ENCODE measurements at regions not wholly inside any gene's neighbourhood (a gene's known extent, or its start where the extent isn't known, plus 50 kb on each side); places are given as distances from the start of the nearest gene placed in this dataset.

DNA sequence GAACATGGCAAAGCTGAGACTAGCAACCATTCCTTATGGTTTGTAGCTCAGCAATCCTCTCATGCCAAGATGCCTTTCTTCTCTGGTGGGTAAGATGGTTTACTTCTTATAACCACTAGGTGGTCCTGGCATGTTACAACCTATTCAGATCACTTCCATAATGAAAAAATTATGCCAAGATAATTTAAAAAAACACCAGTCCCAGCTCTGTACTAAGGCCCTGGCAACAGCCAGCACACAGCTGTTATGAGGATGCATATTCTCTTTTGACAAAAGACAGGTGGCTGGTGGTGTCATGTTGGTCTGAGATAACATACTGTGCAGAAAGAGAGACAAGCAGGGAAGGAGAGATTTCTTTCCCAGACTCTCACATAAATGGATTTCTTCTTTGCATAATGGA is 65.7 kb upstream of the FRMD4B start:
- Histone ChIP-seq H4K20me1 (ENCODE audit: insufficient read depth, low read length) (no peaks in the 10 kb centered on the region), H2AFZ (ENCODE audit: low read depth, low read length) (no peak overlapping the region)

DNA sequence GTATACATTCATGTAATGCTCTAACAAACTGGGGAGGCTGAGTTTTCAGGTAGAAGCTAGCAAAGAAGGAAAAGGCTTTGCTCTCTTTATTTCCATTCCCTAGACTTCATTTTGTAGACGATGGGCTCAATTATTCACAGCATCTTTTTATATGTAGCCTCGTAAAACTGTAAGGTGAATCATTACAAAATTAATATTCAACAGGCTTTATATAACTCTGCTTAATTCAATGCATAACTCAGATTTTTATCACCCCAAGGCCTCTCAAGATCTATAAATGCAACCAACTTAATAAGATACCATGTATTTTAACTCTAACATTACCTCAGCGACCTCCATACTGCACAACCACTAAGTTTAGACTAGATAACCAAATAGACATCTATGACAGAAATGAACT is 63.0 kb upstream of the FRMD4B start:
- H3K27ac ChIP-seq (ENCODE audit: low read length) = no peak overlapping the region
- H3K9me3 ChIP-seq (ENCODE audit: insufficient read depth, low read length, severe bottlenecking) = no peaks in the 10 kb centered on the region
- H3K27me3 ChIP-seq (ENCODE audit: insufficient read depth, low read length, poor library complexity) = no peaks in the 10 kb centered on the region
- H3K4me3 ChIP-seq (ENCODE audit: low read depth in 1 of 2, low read length in 2 of 2) = no peak overlapping the region
- no peaks in the 10 kb centered on the region for H3K79me2 ChIP-seq (ENCODE audit: insufficient read depth, low read length)
- TF ChIP-seq EZH2 (IDR thresholded peaks at IDR 0.05; ENCODE audit: borderline replicate concordance, low read depth, low read length, severe bottlenecking) = no peak
- TF ChIP-seq, protein P1, sequence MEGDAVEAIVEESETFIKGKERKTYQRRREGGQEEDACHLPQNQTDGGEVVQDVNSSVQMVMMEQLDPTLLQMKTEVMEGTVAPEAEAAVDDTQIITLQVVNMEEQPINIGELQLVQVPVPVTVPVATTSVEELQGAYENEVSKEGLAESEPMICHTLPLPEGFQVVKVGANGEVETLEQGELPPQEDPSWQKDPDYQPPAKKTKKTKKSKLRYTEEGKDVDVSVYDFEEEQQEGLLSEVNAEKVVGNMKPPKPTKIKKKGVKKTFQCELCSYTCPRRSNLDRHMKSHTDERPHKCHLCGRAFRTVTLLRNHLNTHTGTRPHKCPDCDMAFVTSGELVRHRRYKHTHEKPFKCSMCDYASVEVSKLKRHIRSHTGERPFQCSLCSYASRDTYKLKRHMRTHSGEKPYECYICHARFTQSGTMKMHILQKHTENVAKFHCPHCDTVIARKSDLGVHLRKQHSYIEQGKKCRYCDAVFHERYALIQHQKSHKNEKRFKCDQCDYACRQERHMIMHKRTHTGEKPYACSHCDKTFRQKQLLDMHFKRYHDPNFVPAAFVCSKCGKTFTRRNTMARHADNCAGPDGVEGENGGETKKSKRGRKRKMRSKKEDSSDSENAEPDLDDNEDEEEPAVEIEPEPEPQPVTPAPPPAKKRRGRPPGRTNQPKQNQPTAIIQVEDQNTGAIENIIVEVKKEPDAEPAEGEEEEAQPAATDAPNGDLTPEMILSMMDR (IDR thresholded peaks at IDR 0.05; ENCODE audit: borderline replicate concordance, extremely low read depth, low read length, poor library complexity, severe bottlenecking) = no peak
- DNase-seq (no peak), ATAC-seq (ENCODE audit: insufficient read depth, low read depth) (no peak)
- H3K9ac ChIP-seq (ENCODE audit: low read depth, low read length) = no peak overlapping the region
- no peaks in the 10 kb centered on the region for H3K4me1 ChIP-seq (ENCODE audit: insufficient read depth, low read length)
- H2AFZ ChIP-seq (ENCODE audit: low read depth, low read length) = no peak overlapping the region
- no peak overlapping the region for H3K4me2 ChIP-seq (ENCODE audit: insufficient read depth, low read length)
- H3K36me3 ChIP-seq (ENCODE audit: insufficient read depth, low read length) = no peaks in the 10 kb centered on the region
- H4K20me1 ChIP-seq (ENCODE audit: insufficient read depth, low read length) = no peaks in the 10 kb centered on the region

More for the DNA sequence above, 65.7 kb upstream of the FRMD4B start:
- no peaks in the 10 kb centered on the region for H3K36me3 ChIP-seq (ENCODE audit: insufficient read depth, low read length)
- no peaks in the 10 kb centered on the region for H3K79me2 ChIP-seq (ENCODE audit: insufficient read depth, low read length)
- DNase-seq = no peak
- H3K4me3 ChIP-seq (ENCODE audit: low read depth in 1 of 2, low read length in 2 of 2) = no peak overlapping the region
- no peak overlapping the region for H3K9ac ChIP-seq (ENCODE audit: low read depth, low read length)
- no peaks in the 10 kb centered on the region for H3K4me1 ChIP-seq (ENCODE audit: insufficient read depth, low read length)
- no peaks in the 10 kb centered on the region for H3K9me3 ChIP-seq (ENCODE audit: insufficient read depth, low read length, severe bottlenecking)
- H3K27me3 ChIP-seq (ENCODE audit: insufficient read depth, low read length, poor library complexity) = no peaks in the 10 kb centered on the region
- H3K27ac ChIP-seq (ENCODE audit: low read length) = no peak overlapping the region
- ATAC-seq (ENCODE audit: insufficient read depth, low read depth) = 0 out of 3 replicates have a peak, but pooled peaks have one; percentile 42
- no peak overlapping the region for H3K4me2 ChIP-seq (ENCODE audit: insufficient read depth, low read length)
- no peak for TF ChIP-seq EZH2 (IDR thresholded peaks at IDR 0.05; ENCODE audit: borderline replicate concordance, low read depth, low read length, severe bottlenecking)
- TF ChIP-seq, protein P1 (IDR thresholded peaks at IDR 0.05; ENCODE audit: borderline replicate concordance, extremely low read depth, low read length, poor library complexity, severe bottlenecking) = peak; percentile 28

DNA sequence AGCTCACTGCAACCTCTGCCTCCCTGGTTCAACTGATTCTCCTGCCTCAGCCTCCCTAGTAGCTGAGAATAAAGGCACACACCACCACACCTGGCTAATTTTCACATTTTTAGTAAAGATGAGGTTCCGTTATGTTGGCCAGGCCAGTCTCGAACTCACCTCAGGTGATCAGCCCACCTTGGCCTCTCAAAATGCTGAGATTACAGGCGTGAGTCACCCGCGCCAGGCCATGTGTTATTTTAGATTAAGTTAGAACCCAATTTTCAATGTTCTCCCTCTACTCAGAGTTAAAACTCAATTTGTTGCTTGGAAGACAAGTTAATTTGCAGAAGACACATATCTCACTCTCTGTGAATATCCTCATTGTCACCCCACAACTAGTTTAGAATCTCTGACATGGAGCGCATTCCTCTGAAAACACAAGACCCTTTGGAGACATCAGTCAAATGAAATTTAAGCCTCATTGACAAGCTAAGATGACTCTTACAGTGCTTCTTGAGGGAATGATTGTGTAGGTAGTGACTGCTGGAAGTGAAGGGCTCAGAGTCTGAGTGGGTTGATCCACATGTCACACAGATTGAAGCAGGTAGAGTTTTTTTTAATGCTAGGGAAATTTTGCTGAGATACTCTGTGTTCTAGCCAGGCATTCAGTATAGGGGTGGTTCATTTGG is 60.6 kb upstream of the FRMD4B start:
- ATAC-seq (ENCODE audit: insufficient read depth, low read depth) (no peak), DNase-seq (no peak)
- TF ChIP-seq EZH2 (IDR thresholded peaks at IDR 0.05; ENCODE audit: borderline replicate concordance, low read depth, low read length, severe bottlenecking) = no peak
- TF ChIP-seq, protein P1 (IDR thresholded peaks at IDR 0.05; ENCODE audit: borderline replicate concordance, extremely low read depth, low read length, poor library complexity, severe bottlenecking) = no peak

More for the DNA sequence above, 60.6 kb upstream of the FRMD4B start:
- Histone ChIP-seq H3K4me2 (ENCODE audit: insufficient read depth, low read length) (no peak overlapping the region), H3K27me3 (ENCODE audit: insufficient read depth, low read length, poor library complexity) (no peaks in the 10 kb centered on the region), H3K4me3 (ENCODE audit: low read depth in 1 of 2, low read length in 2 of 2) (no peak overlapping the region), H4K20me1 (ENCODE audit: insufficient read depth, low read length) (no peaks in the 10 kb centered on the region), H3K9me3 (ENCODE audit: insufficient read depth, low read length, severe bottlenecking) (no peaks in the 10 kb centered on the region), H3K4me1 (ENCODE audit: insufficient read depth, low read length) (no peaks in the 10 kb centered on the region), H3K36me3 (ENCODE audit: insufficient read depth, low read length) (no peaks in the 10 kb centered on the region), H2AFZ (ENCODE audit: low read depth, low read length) (no peak overlapping the region), H3K27ac (ENCODE audit: low read length) (no peak overlapping the region), H3K79me2 (ENCODE audit: insufficient read depth, low read length) (no peaks in the 10 kb centered on the region), H3K9ac (ENCODE audit: low read depth, low read length) (no peak overlapping the region)

All from DND-41 (cell line).